NB4 (cell line): ENCODE measurements at regions not wholly inside any gene's neighbourhood (a gene's known extent, or its start where the extent isn't known, plus 50 kb on each side); places are given as distances from the start of the nearest gene placed in this dataset.

Experiments
- DNase-seq: peaks from one replicate; pipeline ENCODE4 v3.0.0; 2010; ENCODE audit warnings: low read depth
- H3K4me3 ChIP-seq: one replicate; pipeline ENCODE4 v1.5.1; 2011; ENCODE audit warnings: mild to moderate bottlenecking, low read depth, low read length, moderate library complexity
- CTCF ChIP-seq: IDR thresholded peaks from one replicate; pipeline ENCODE4 v1.5.1; 2012; ENCODE audit warnings: low read depth, low read length
- MAX ChIP-seq: IDR thresholded peaks from 2 replicates; pipeline ENCODE4 v1.6.1; 2011; ENCODE audit warnings: low read depth, low read length
- MYC ChIP-seq: IDR thresholded peaks from 2 replicates; pipeline ENCODE4 v1.6.1; 2011; ENCODE audit warnings: low read depth, low read length
- POLR2A ChIP-seq: IDR thresholded peaks from 2 replicates; pipeline ENCODE4 v1.6.1; 2011; ENCODE audit warnings: mild to moderate bottlenecking; ENCODE audit not compliant: insufficient read length; ENCODE audit errors: extremely low read depth

- H3K4me3 ChIP-seq = no peak overlapping the region
- TF ChIP-seq MYC (no peak), MAX (no peak), POLR2A (no peak)
- DNase-seq = no peak
Measured at GRCh38 chr7:116083796-116084195, 53.2 kb upstream of the TFEC start.

GRCh38 chr7:116086547-116087045, 56.0 kb upstream of the TFEC start:
- DNase-seq = no peak
- TF ChIP-seq CTCF (no peak), MAX (no peak), MYC (no peak), POLR2A (no peak)
- no peak overlapping the region for H3K4me3 ChIP-seq

GRCh38 chr7:116087291-116087690, 56.7 kb upstream of the TFEC start:
- H3K4me3 ChIP-seq = no peak overlapping the region
- DNase-seq = peak; percentile 20
- TF ChIP-seq POLR2A (no peak), CTCF (no peak), MYC (no peak), MAX (no peak)

- no peak for DNase-seq
- no peak for TF ChIP-seq MAX
- no peak overlapping the region for H3K4me3 ChIP-seq
Measured at GRCh38 chr7:116087984-116088383, 57.4 kb upstream of the TFEC start.

GRCh38 chr7:116089293-116089692, 58.7 kb upstream of the TFEC start:
- no peak for DNase-seq
- TF ChIP-seq MYC = no peak
- no peak for TF ChIP-seq MAX
- TF ChIP-seq CTCF = no peak
- no peak for TF ChIP-seq POLR2A

GRCh38 chr7:116093516-116094301, 63.1 kb upstream of the TFEC start:
- DNase-seq = no peak
- TF ChIP-seq MAX = no peak
- no peak for TF ChIP-seq MYC
- TF ChIP-seq CTCF = no peak
- TF ChIP-seq POLR2A = no peak
- no peak overlapping the region for H3K4me3 ChIP-seq

More at GRCh38 chr7:116089293-116089692, 58.7 kb upstream of the TFEC start:
- H3K4me3 ChIP-seq = no peak overlapping the region

GRCh38 chr7:116095396-116095795, 64.8 kb upstream of the TFEC start:
- H3K4me3 ChIP-seq = no peak overlapping the region
- DNase-seq = no peak
- TF ChIP-seq MYC (no peak), MAX (no peak), CTCF (no peak), POLR2A (no peak)
